ENCODE measurements at regions not wholly inside any gene's neighbourhood (a gene's known extent, or its start where the extent isn't known, plus 50 kb on each side); places are given as distances from the start of the nearest gene placed in this dataset.

- H3K4me2 ChIP-seq (ENCODE audit: low read length) = no peak overlapping the region
- no peak overlapping the region for H3K9ac ChIP-seq (ENCODE audit: low read length)
- no peaks in the 10 kb centered on the region for H3K27me3 ChIP-seq (ENCODE audit: low read depth, low read length)
- no peak overlapping the region for H3K27ac ChIP-seq (ENCODE audit: low read length)
- no peaks in the 10 kb centered on the region for H3K79me2 ChIP-seq (ENCODE audit: low read length)
- no peaks in the 10 kb centered on the region for H4K20me1 ChIP-seq (ENCODE audit: insufficient read depth, low read length)
- H3K36me3 ChIP-seq (replicated peaks; ENCODE audit: low read depth, low read length) = no peaks in the 10 kb centered on the region
- no peaks in the 10 kb centered on the region for H3K4me1 ChIP-seq (ENCODE audit: low read length)
- no peak overlapping the region for H2AFZ ChIP-seq (ENCODE audit: low read depth, low read length)
- TF ChIP-seq EZH2phosphoT487 (IDR thresholded peaks at IDR 0.05; ENCODE audit: low read depth) = no peak
- TF ChIP-seq CTCF (IDR thresholded peaks at IDR 0.05; ENCODE audit: low read depth, low read length) = no peak
- H3K4me3 ChIP-seq (ENCODE audit: low read length) = no peak overlapping the region
- H3K9me3 ChIP-seq (ENCODE audit: insufficient read depth, low read length) = no peaks in the 10 kb centered on the region
Measured at GRCh38 chr6:67265996-67266921, 1368.8 kb upstream of the ADGRB3 start.

GRCh38 chr6:67252663-67253062 is 1382.4 kb upstream of the ADGRB3 start:
- no peak overlapping the region for H2AFZ ChIP-seq (ENCODE audit: low read depth, low read length)
- no peaks in the 10 kb centered on the region for H3K36me3 ChIP-seq (replicated peaks; ENCODE audit: low read depth, low read length)
- TF ChIP-seq EZH2phosphoT487 (IDR thresholded peaks at IDR 0.05; ENCODE audit: low read depth) = no peak
- TF ChIP-seq CTCF (IDR thresholded peaks at IDR 0.05; ENCODE audit: low read depth, low read length) = no peak
- no peak overlapping the region for H3K4me2 ChIP-seq (ENCODE audit: low read length)
- no peaks in the 10 kb centered on the region for H3K4me1 ChIP-seq (ENCODE audit: low read length)
- H4K20me1 ChIP-seq (ENCODE audit: insufficient read depth, low read length) = no peaks in the 10 kb centered on the region
- no peaks in the 10 kb centered on the region for H3K27me3 ChIP-seq (ENCODE audit: low read depth, low read length)
- H3K9me3 ChIP-seq (ENCODE audit: insufficient read depth, low read length) = no peaks in the 10 kb centered on the region
- H3K9ac ChIP-seq (ENCODE audit: low read length) = no peak overlapping the region
- H3K79me2 ChIP-seq (ENCODE audit: low read length) = no peaks in the 10 kb centered on the region
- no peak overlapping the region for H3K27ac ChIP-seq (ENCODE audit: low read length)
- no peak overlapping the region for H3K4me3 ChIP-seq (ENCODE audit: low read length)

GRCh38 chr6:67248077-67248476 is 1387.0 kb upstream of the ADGRB3 start:
- no peak overlapping the region for H3K4me3 ChIP-seq (ENCODE audit: low read length)
- H3K9me3 ChIP-seq (ENCODE audit: insufficient read depth, low read length) = no peaks in the 10 kb centered on the region
- H3K36me3 ChIP-seq (replicated peaks; ENCODE audit: low read depth, low read length) = no peaks in the 10 kb centered on the region
- H4K20me1 ChIP-seq (ENCODE audit: insufficient read depth, low read length) = no peaks in the 10 kb centered on the region
- H3K27ac ChIP-seq (ENCODE audit: low read length) = no peak overlapping the region
- no peak overlapping the region for H3K9ac ChIP-seq (ENCODE audit: low read length)
- TF ChIP-seq CTCF (IDR thresholded peaks at IDR 0.05; ENCODE audit: low read depth, low read length) (no peak), EZH2phosphoT487 (IDR thresholded peaks at IDR 0.05; ENCODE audit: low read depth) (no peak)
- no peak overlapping the region for H2AFZ ChIP-seq (ENCODE audit: low read depth, low read length)
- no peaks in the 10 kb centered on the region for H3K4me1 ChIP-seq (ENCODE audit: low read length)
- no peak overlapping the region for H3K4me2 ChIP-seq (ENCODE audit: low read length)
- H3K27me3 ChIP-seq (ENCODE audit: low read depth, low read length) = no peaks in the 10 kb centered on the region
- H3K79me2 ChIP-seq (ENCODE audit: low read length) = no peaks in the 10 kb centered on the region

- no peak for TF ChIP-seq CTCF (IDR thresholded peaks at IDR 0.05; ENCODE audit: low read depth, low read length)
- no peak for TF ChIP-seq EZH2phosphoT487 (IDR thresholded peaks at IDR 0.05; ENCODE audit: low read depth)
- Histone ChIP-seq H2AFZ (ENCODE audit: low read depth, low read length) (no peak overlapping the region), H3K9ac (ENCODE audit: low read length) (no peak overlapping the region), H4K20me1 (ENCODE audit: insufficient read depth, low read length) (no peaks in the 10 kb centered on the region), H3K27me3 (ENCODE audit: low read depth, low read length) (no peaks in the 10 kb centered on the region), H3K4me1 (ENCODE audit: low read length) (no peaks in the 10 kb centered on the region), H3K9me3 (ENCODE audit: insufficient read depth, low read length) (no peaks in the 10 kb centered on the region), H3K4me3 (ENCODE audit: low read length) (no peak overlapping the region), H3K79me2 (ENCODE audit: low read length) (no peaks in the 10 kb centered on the region), H3K27ac (ENCODE audit: low read length) (no peak overlapping the region), H3K4me2 (ENCODE audit: low read length) (no peak overlapping the region), H3K36me3 (replicated peaks; ENCODE audit: low read depth, low read length) (no peaks in the 10 kb centered on the region)
Measured at GRCh38 chr6:67244037-67244436, 1391.0 kb upstream of the ADGRB3 start.
